Lower leg skin (tissue), 3 donors: ENCODE measurements at regions not wholly inside any gene's neighbourhood (a gene's known extent, or its start where the extent isn't known, plus 50 kb on each side); places are given as distances from the start of the nearest gene placed in this dataset.

Experiments
- POLR2A ChIP-seq, 2 donors: fragments of 450-650 bp; IDR thresholded peaks; one replicate each; pipeline ENCODE4 v1.6.1; 2016 to 2017; ENCODE audit warnings: antibody characterized with exemption in 2 of 2, mild to moderate bottlenecking in 1 of 2, moderate library complexity in 1 of 2
- TF ChIP-seq, protein P1 (sequence below), 3 donors: fragments of 450-650 bp; IDR thresholded peaks; one replicate each; pipeline ENCODE4 v1.5.1; 2016; ENCODE audit warnings: antibody characterized with exemption in 3 of 3, mild to moderate bottlenecking in 3 of 3, moderate library complexity in 2 of 3

DNA sequence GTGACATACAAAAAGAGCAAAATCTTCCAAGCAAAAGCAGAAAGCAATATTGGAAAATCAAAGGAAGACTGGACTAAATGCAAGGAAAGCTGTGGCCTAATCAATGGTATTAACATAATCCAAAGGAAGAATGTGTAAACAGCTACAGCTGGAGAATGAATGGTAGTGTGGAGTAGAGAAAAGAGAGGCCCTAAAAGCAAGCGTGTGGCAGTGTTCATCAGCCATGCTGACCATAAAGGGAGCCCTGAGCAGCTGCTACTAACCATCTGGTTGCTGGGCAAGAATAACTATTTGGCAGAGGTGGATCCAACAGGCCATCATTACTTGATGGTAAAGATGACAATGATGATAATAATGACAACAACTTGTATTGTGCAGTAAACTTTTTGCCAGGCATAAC, 148.5 kb upstream of the BEND6 start:
- TF ChIP-seq, protein P1, sequence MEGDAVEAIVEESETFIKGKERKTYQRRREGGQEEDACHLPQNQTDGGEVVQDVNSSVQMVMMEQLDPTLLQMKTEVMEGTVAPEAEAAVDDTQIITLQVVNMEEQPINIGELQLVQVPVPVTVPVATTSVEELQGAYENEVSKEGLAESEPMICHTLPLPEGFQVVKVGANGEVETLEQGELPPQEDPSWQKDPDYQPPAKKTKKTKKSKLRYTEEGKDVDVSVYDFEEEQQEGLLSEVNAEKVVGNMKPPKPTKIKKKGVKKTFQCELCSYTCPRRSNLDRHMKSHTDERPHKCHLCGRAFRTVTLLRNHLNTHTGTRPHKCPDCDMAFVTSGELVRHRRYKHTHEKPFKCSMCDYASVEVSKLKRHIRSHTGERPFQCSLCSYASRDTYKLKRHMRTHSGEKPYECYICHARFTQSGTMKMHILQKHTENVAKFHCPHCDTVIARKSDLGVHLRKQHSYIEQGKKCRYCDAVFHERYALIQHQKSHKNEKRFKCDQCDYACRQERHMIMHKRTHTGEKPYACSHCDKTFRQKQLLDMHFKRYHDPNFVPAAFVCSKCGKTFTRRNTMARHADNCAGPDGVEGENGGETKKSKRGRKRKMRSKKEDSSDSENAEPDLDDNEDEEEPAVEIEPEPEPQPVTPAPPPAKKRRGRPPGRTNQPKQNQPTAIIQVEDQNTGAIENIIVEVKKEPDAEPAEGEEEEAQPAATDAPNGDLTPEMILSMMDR (IDR thresholded peaks at IDR 0.05), result no peak
- TF ChIP-seq POLR2A (IDR thresholded peaks at IDR 0.05), result no peak
